ENCODE measurements at regions not wholly inside any gene's neighbourhood (a gene's known extent, or its start where the extent isn't known, plus 50 kb on each side); places are given as distances from the start of the nearest gene placed in this dataset.

DNA sequence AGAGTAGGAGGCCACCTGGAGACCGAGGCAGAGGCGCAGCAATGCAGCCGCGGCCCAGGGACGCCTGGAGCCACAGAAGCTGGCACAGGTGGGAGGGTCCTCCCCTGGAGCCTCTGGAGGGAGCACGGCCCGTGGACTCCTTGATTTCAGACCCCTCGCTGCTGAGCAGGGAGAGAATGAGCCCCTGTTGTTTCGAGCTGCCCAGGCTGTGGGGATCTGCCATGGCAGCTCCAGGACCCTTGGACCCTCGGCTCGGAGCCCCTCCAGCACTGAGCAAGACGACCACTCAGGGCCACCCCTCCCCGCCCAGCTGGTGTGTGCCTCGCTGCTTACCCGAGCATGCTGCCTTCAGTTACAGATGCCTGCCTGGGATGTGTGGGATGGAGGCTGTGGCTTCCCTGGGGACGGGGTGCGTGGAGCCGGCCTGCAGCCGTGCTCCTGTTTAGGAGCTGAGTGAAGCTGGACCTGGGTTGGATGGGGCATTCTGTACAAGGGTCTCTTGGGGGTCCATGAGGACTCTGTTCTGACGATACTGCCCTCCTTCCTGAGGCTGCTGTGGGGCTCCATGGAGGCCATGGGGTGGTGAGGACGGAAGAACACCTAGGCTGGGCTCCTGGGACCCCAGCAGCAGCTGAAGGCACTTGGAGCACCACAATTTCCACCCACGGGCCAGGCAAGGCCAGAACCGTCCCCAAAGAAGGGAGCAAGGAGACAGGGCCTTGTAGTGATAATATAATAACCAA, 115.1 kb upstream of the LPCAT1 start:
- RAD21 ChIA-PET (ENCODE audit: unreplicated experiment) = no interaction called here
- POLR2A ChIA-PET = interaction anchor here (0.9 kb wide), 1 partner anchor 154 kb away, joined by 3 read pairs; no protein-coding TSS in a partner anchor
- no peak for ATAC-seq
- H3K27ac ChIP-seq (ENCODE audit: control insufficient read depth, insufficient read depth) = no peak overlapping the region
- H3K4me3 ChIP-seq = no peak overlapping the region
- H3K79me2 ChIP-seq (ENCODE audit: control insufficient read depth, insufficient read depth, low read length) = peaks cover 1% of the 10 kb centered on the region; the same call in 1 of the 2 replicates
- SMC1A ChIA-PET (ENCODE audit: uncharacterized antibody, unreplicated experiment) = interaction anchor here (1.8 kb wide), 1 partner anchor 159 kb away, joined by 5 read pairs; no protein-coding TSS in a partner anchor
- no peaks in the 10 kb centered on the region for H4K20me1 ChIP-seq (ENCODE audit: control insufficient read depth, insufficient read depth)
- TF ChIP-seq CHD2 (IDR thresholded peaks at IDR 0.05; ENCODE audit: borderline replicate concordance, low read depth, low read length) (no peak), MYB (IDR thresholded peaks at IDR 0.05; ENCODE audit: borderline replicate concordance, low read depth, low read length) (no peak), NKRF (conservative IDR thresholded peaks at IDR 0.05) (no peak), IRF3 (IDR thresholded peaks at IDR 0.05) (no peak), HCFC1 (IDR thresholded peaks at IDR 0.05; ENCODE audit: low read length) (no peak), ATF7 (IDR thresholded peaks at IDR 0.05; ENCODE audit: low read depth) (no peak), ZNF274 (IDR thresholded peaks at IDR 0.05; ENCODE audit: insufficient read depth, insufficient read length) (no peak), TCF7 (IDR thresholded peaks at IDR 0.05; ENCODE audit: borderline replicate concordance) (no peak), CHD4 (IDR thresholded peaks at IDR 0.05) (no peak), POLR2A (IDR thresholded peaks at IDR 0.05; ENCODE audit: low read depth, low read length) (no peak), JUND (IDR thresholded peaks at IDR 0.05; ENCODE audit: low read depth, low read length) (no peak)
- TF ChIP-seq, protein P1, sequence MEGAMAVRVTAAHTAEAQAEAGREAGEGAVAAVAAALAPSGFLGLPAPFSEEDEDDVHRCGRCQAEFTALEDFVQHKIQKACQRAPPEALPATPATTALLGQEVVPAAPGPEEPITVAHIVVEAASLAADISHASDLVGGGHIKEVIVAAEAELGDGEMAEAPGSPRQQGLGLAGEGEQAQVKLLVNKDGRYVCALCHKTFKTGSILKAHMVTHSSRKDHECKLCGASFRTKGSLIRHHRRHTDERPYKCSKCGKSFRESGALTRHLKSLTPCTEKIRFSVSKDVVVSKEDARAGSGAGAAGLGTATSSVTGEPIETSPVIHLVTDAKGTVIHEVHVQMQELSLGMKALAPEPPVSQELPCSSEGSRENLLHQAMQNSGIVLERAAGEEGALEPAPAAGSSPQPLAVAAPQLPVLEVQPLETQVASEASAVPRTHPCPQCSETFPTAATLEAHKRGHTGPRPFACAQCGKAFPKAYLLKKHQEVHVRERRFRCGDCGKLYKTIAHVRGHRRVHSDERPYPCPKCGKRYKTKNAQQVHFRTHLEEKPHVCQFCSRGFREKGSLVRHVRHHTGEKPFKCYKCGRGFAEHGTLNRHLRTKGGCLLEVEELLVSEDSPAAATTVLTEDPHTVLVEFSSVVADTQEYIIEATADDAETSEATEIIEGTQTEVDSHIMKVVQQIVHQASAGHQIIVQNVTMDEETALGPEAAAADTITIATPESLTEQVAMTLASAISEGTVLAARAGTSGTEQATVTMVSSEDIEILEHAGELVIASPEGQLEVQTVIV (IDR thresholded peaks at IDR 0.05; ENCODE audit: borderline replicate concordance, partially characterized antibody) = no peak
- TF ChIP-seq, protein P2, sequence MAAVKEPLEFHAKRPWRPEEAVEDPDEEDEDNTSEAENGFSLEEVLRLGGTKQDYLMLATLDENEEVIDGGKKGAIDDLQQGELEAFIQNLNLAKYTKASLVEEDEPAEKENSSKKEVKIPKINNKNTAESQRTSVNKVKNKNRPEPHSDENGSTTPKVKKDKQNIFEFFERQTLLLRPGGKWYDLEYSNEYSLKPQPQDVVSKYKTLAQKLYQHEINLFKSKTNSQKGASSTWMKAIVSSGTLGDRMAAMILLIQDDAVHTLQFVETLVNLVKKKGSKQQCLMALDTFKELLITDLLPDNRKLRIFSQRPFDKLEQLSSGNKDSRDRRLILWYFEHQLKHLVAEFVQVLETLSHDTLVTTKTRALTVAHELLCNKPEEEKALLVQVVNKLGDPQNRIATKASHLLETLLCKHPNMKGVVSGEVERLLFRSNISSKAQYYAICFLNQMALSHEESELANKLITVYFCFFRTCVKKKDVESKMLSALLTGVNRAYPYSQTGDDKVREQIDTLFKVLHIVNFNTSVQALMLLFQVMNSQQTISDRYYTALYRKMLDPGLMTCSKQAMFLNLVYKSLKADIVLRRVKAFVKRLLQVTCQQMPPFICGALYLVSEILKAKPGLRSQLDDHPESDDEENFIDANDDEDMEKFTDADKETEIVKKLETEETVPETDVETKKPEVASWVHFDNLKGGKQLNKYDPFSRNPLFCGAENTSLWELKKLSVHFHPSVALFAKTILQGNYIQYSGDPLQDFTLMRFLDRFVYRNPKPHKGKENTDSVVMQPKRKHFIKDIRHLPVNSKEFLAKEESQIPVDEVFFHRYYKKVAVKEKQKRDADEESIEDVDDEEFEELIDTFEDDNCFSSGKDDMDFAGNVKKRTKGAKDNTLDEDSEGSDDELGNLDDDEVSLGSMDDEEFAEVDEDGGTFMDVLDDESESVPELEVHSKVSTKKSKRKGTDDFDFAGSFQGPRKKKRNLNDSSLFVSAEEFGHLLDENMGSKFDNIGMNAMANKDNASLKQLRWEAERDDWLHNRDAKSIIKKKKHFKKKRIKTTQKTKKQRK (IDR thresholded peaks at IDR 0.05; ENCODE audit: low read depth, low read length) = no peak
- H3K27me3 ChIP-seq (replicated peaks in 1 of 2; ENCODE audit: control insufficient read depth in 2 of 2, insufficient read depth in 2 of 2, low read length in 1 of 2) = peaks cover 1% of the 10 kb centered on the region in 2 experiments; a peak in 1 of 4 replicates
- no TSS peak for BruUV-seq (replicated peaks)
- no peak for FAIRE-seq
- CTCF ChIA-PET = interaction anchor here (1.1 to 1.6 kb wide), 2 partner anchors 44 to 158 kb away, joined by 3 to 7 read pairs; no protein-coding TSS in a partner anchor
- H2AFZ ChIP-seq (ENCODE audit: control insufficient read depth, low read depth, low read length) = no peak overlapping the region
- in situ Hi-C loops (cut with MboI) = no loop called here
- no peak overlapping the region for H3K9ac ChIP-seq (ENCODE audit: control insufficient read depth, insufficient read depth, low read length)
- H3K4me2 ChIP-seq (ENCODE audit: control insufficient read depth, insufficient read depth) = no peak overlapping the region
- WGBS (ENCODE audit: insufficient coverage, insufficient replicate concordance, low lambda C conversion rate, missing lambda C conversion rate) = 41% methylated on average over 22 of the region's 23 CpGs
- H3K4me1 ChIP-seq (ENCODE audit: control insufficient read depth, insufficient read depth, low read length) = peaks cover 5% of the 10 kb centered on the region
- intact Hi-C loops (cut with micrococcal nuclease; ENCODE audit: unreplicated experiment) = no loop called here
- no peak for DNase-seq (ENCODE audit: low read depth, low spot score)
- H3K36me3 ChIP-seq (ENCODE audit: control insufficient read depth in 2 of 2, insufficient read depth in 2 of 2, low read length in 1 of 2) = no peaks in the 10 kb centered on the region
- H3K9me3 ChIP-seq (replicated peaks; ENCODE audit: control insufficient read depth, insufficient read depth, low read length) = no peaks in the 10 kb centered on the region

All from GM12878 (cell line).